DMS 273 (cell line): ENCODE measurements at regions not wholly inside any gene's neighbourhood (a gene's known extent, or its start where the extent isn't known, plus 50 kb on each side); places are given as distances from the start of the nearest gene placed in this dataset.
A peak's percentile ranks its signal among the peaks of the same experiment; 100 is the strongest.

Source experiments
- DNase-seq: peaks from one replicate; lab custom pipeline; 2025; ENCODE audit not compliant: unreplicated experiment; lab: John Stamatoyannopoulos, UW

GRCh38 chr3:56985878-56986277, 74.6 kb upstream of the SPATA12 start:
- peak; percentile 54 for DNase-seq

GRCh38 chr3:56985460-56985859, 75.0 kb upstream of the SPATA12 start:
- DNase-seq, result no peak

- DNase-seq, result no peak
These were observed 77.0 kb upstream of the SPATA12 start for GRCh38 chr3:56983427-56983826.

- DNase-seq, result no peak
These were observed 78.8 kb upstream of the SPATA12 start for GRCh38 chr3:56981445-56982230.

GRCh38 chr3:56980798-56981390, 79.6 kb upstream of the SPATA12 start:
- no peak for DNase-seq

GRCh38 chr3:56980243-56980642, 80.2 kb upstream of the SPATA12 start:
- no peak for DNase-seq

GRCh38 chr3:56979791-56980190, 80.7 kb upstream of the SPATA12 start:
- DNase-seq, result no peak

GRCh38 chr3:56977561-56977889, 82.9 kb upstream of the SPATA12 start:
- no peak for DNase-seq

- peak; percentile 97 for DNase-seq
These were observed 83.6 kb upstream of the SPATA12 start for GRCh38 chr3:56976651-56977560.

GRCh38 chr3:56975567-56975966, 84.9 kb upstream of the SPATA12 start:
- peak; percentile 57 for DNase-seq

GRCh38 chr3:56974247-56974930, 86.1 kb upstream of the SPATA12 start:
- DNase-seq, result peak; percentile 64

GRCh38 chr3:56971816-56972215, 88.6 kb upstream of the SPATA12 start:
- no peak for DNase-seq

GRCh38 chr3:56971261-56971660, 89.2 kb upstream of the SPATA12 start:
- no peak for DNase-seq

- peak; percentile 74 for DNase-seq
These were observed 90.0 kb upstream of the SPATA12 start for GRCh38 chr3:56970461-56970879.

- peak; percentile 15 for DNase-seq
These were observed 90.6 kb upstream of the SPATA12 start for GRCh38 chr3:56969851-56970250.

GRCh38 chr3:56966509-56966908, 94.0 kb upstream of the SPATA12 start:
- DNase-seq, result no peak

- DNase-seq, result no peak
These were observed 94.4 kb upstream of the SPATA12 start for GRCh38 chr3:56966104-56966503.

GRCh38 chr3:56962922-56963321, 97.5 kb upstream of the SPATA12 start:
- no peak for DNase-seq

GRCh38 chr3:56962206-56962605, 98.3 kb upstream of the SPATA12 start:
- peak; percentile 75 for DNase-seq

GRCh38 chr3:56960234-56960917, 100.1 kb upstream of the SPATA12 start:
- DNase-seq, result no peak

- no peak for DNase-seq
These were observed 101.6 kb upstream of the SPATA12 start for GRCh38 chr3:56958879-56959278.
